ENCODE measurements at regions not wholly inside any gene's neighbourhood (a gene's known extent, or its start where the extent isn't known, plus 50 kb on each side); places are given as distances from the start of the nearest gene placed in this dataset.

DNA sequence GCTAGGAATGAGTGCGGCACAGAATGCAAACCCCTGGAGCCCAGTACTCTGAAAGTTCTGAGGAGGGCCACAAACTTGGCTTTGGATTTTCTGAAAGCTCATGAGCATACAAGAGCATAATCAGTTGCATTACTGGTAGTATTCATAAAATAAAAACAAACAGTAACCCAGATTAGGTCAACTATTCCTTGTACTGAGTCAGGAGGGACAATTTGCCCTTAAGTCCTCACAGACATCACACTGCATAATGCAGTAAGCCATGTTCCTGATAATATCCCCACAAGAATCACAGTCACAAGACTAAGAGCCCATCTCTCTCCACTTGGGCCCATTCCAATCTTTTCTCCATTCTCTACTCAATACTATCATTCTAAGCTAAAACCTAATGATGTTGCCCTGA is 126.9 kb upstream of the NEIL3 start:
- Histone ChIP-seq H3K9me2 (replicated peaks; ENCODE audit: insufficient read depth) (no peaks in the 10 kb centered on the region), H3K27me3 (no peaks in the 10 kb centered on the region), H3K27ac (no peak overlapping the region), H3K4me2 (no peak overlapping the region), H3K4me1 (ENCODE audit: insufficient read depth) (no peaks in the 10 kb centered on the region), H4K20me1 (ENCODE audit: insufficient read depth, poor library complexity, severe bottlenecking) (no peaks in the 10 kb centered on the region), H3K9me3 (ENCODE audit: low read depth) (no peaks in the 10 kb centered on the region), H3K36me3 (replicated peaks; ENCODE audit: insufficient read depth, low read depth) (no peaks in the 10 kb centered on the region), H3K4me3 (no peak overlapping the region), H2AFZ (no peak overlapping the region), H3K79me2 (no peaks in the 10 kb centered on the region)
- WGBS (ENCODE audit: low lambda C conversion rate, missing lambda C conversion rate): 91% methylated on average over 1 of the region's 1 CpG
- DNase-seq (ENCODE audit: low spot score): no peak
- TF ChIP-seq, protein P1, sequence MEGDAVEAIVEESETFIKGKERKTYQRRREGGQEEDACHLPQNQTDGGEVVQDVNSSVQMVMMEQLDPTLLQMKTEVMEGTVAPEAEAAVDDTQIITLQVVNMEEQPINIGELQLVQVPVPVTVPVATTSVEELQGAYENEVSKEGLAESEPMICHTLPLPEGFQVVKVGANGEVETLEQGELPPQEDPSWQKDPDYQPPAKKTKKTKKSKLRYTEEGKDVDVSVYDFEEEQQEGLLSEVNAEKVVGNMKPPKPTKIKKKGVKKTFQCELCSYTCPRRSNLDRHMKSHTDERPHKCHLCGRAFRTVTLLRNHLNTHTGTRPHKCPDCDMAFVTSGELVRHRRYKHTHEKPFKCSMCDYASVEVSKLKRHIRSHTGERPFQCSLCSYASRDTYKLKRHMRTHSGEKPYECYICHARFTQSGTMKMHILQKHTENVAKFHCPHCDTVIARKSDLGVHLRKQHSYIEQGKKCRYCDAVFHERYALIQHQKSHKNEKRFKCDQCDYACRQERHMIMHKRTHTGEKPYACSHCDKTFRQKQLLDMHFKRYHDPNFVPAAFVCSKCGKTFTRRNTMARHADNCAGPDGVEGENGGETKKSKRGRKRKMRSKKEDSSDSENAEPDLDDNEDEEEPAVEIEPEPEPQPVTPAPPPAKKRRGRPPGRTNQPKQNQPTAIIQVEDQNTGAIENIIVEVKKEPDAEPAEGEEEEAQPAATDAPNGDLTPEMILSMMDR (IDR thresholded peaks at IDR 0.05; ENCODE audit: poor library complexity): no peak
- TF ChIP-seq EZH2phosphoT487 (IDR thresholded peaks at IDR 0.05; ENCODE audit: low read depth, severe bottlenecking, unreplicated experiment) (no peak), EZH2 (IDR thresholded peaks at IDR 0.05; ENCODE audit: borderline replicate concordance) (no peak)

DNA sequence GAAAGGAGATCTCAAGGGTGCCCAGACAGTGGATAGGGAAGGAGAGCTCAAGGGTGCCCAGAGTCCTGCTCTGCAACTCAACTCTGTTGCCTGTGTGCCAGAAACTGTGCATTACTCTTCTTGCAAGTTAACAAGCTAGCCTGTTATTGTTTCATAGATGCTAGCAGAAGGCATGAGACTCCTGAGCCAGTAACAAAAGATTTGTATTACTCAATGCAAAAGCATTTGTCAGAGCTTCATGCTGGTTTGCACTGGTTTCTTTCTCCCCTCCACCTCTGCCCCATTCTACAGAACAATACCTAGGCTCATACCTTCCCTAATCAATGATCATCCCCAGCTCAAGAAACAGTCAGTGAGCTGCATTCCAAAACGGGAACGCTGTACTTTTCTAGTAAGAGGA is 124.5 kb upstream of the NEIL3 start:
- no peaks in the 10 kb centered on the region for H3K9me3 ChIP-seq (ENCODE audit: low read depth)
- no peak overlapping the region for H3K27ac ChIP-seq
- no peak overlapping the region for H3K4me2 ChIP-seq
- H3K4me1 ChIP-seq (ENCODE audit: insufficient read depth): no peaks in the 10 kb centered on the region
- no peaks in the 10 kb centered on the region for H3K9me2 ChIP-seq (replicated peaks; ENCODE audit: insufficient read depth)
- no peaks in the 10 kb centered on the region for H3K79me2 ChIP-seq
- no peak overlapping the region for H3K4me3 ChIP-seq
- no peaks in the 10 kb centered on the region for H3K27me3 ChIP-seq
- no peak overlapping the region for H2AFZ ChIP-seq
- WGBS (ENCODE audit: low lambda C conversion rate, missing lambda C conversion rate): 84% methylated on average over 2 of the region's 2 CpGs
- TF ChIP-seq EZH2phosphoT487 (IDR thresholded peaks at IDR 0.05; ENCODE audit: low read depth, severe bottlenecking, unreplicated experiment) (no peak), EZH2 (IDR thresholded peaks at IDR 0.05; ENCODE audit: borderline replicate concordance) (no peak)
- TF ChIP-seq, protein P1 (IDR thresholded peaks at IDR 0.05; ENCODE audit: poor library complexity): no peak
- H3K36me3 ChIP-seq (replicated peaks; ENCODE audit: insufficient read depth, low read depth): no peaks in the 10 kb centered on the region
- no peaks in the 10 kb centered on the region for H4K20me1 ChIP-seq (ENCODE audit: insufficient read depth, poor library complexity, severe bottlenecking)
- no peak for DNase-seq (ENCODE audit: low spot score)

GRCh38 chr4:177185579-177185978 is 124.1 kb upstream of the NEIL3 start:
- no peak overlapping the region for H3K4me3 ChIP-seq
- 83% methylated on average over 2 of the region's 2 CpGs for WGBS (ENCODE audit: low lambda C conversion rate, missing lambda C conversion rate)
- no peak overlapping the region for H2AFZ ChIP-seq

More at GRCh38 chr4:177185579-177185978, 124.1 kb upstream of the NEIL3 start:
- DNase-seq (ENCODE audit: low spot score): no peak
- Histone ChIP-seq H4K20me1 (ENCODE audit: insufficient read depth, poor library complexity, severe bottlenecking) (no peaks in the 10 kb centered on the region), H3K9me2 (replicated peaks; ENCODE audit: insufficient read depth) (no peaks in the 10 kb centered on the region), H3K36me3 (replicated peaks; ENCODE audit: insufficient read depth, low read depth) (no peaks in the 10 kb centered on the region), H3K27ac (no peak overlapping the region), H3K27me3 (no peaks in the 10 kb centered on the region), H3K4me1 (ENCODE audit: insufficient read depth) (no peaks in the 10 kb centered on the region), H3K79me2 (no peaks in the 10 kb centered on the region), H3K9me3 (ENCODE audit: low read depth) (no peaks in the 10 kb centered on the region), H3K4me2 (no peak overlapping the region)
- TF ChIP-seq EZH2 (IDR thresholded peaks at IDR 0.05; ENCODE audit: borderline replicate concordance) (no peak), EZH2phosphoT487 (IDR thresholded peaks at IDR 0.05; ENCODE audit: low read depth, severe bottlenecking, unreplicated experiment) (no peak)
- TF ChIP-seq, protein P1 (IDR thresholded peaks at IDR 0.05; ENCODE audit: poor library complexity): no peak

Measured in hepatocyte (in vitro differentiated cells).